ENCODE measurements at regions not wholly inside any gene's neighbourhood (a gene's known extent, or its start where the extent isn't known, plus 50 kb on each side); places are given as distances from the start of the nearest gene placed in this dataset.

GRCh38 chr1:80305466-80305865 lies 1298.9 kb upstream of the ADGRL4 start:
- H3K36me3 ChIP-seq (ENCODE audit: control insufficient read depth in 2 of 4, insufficient read depth in 4 of 4, low read length in 3 of 4) = no peaks in the 10 kb centered on the region
- H3K4ac ChIP-seq (replicated peaks; ENCODE audit: insufficient read length, low read depth, low read length) = no peak overlapping the region
- no peak overlapping the region for H2BK5ac ChIP-seq (ENCODE audit: low read depth, low read length)
- TF ChIP-seq EP300 (IDR thresholded peaks at IDR 0.05; ENCODE audit: borderline replicate concordance in 1 of 2, low read depth in 2 of 2, low read length in 2 of 2) (no peak), RFX5 (IDR thresholded peaks at IDR 0.05; ENCODE audit: borderline replicate concordance, low read depth, low read length) (no peak), MAFK (IDR thresholded peaks at IDR 0.05; ENCODE audit: low read depth, low read length) (no peak), SIRT6 (IDR thresholded peaks at IDR 0.05; ENCODE audit: low read length) (no peak), PHF8 (conservative IDR thresholded peaks at IDR 0.05; ENCODE audit: low read depth, low read length) (no peak), RXRA (IDR thresholded peaks at IDR 0.05; ENCODE audit: insufficient read depth, low read depth, low read length) (no peak), NANOG (IDR thresholded peaks at IDR 0.05; ENCODE audit: insufficient read depth, low read depth, low read length, poor library complexity, severe bottlenecking) (no peak)
- no peak overlapping the region for H2BK20ac ChIP-seq (ENCODE audit: low read length)
- no peak overlapping the region for H3K18ac ChIP-seq (ENCODE audit: extremely low read depth, low read length)
- no peak overlapping the region for H3K9ac ChIP-seq (replicated peaks in 1 of 4; ENCODE audit: extremely low read depth in 1 of 4, low read depth in 3 of 4, low read length in 3 of 4)
- H4K91ac ChIP-seq (replicated peaks; ENCODE audit: insufficient read length, low read length) = no peak overlapping the region
- FAIRE-seq = no peak
- no peaks in the 10 kb centered on the region for H3K79me1 ChIP-seq (ENCODE audit: low read depth, low read length)
- no peak overlapping the region for H3K56ac ChIP-seq (replicated peaks; ENCODE audit: insufficient read length, low read depth, low read length)
- H3K4me3 ChIP-seq (ENCODE audit: extremely low read depth in 1 of 4, insufficient read depth in 2 of 4, low read depth in 3 of 4, low read length in 4 of 4) = no peak overlapping the region
- H2BK12ac ChIP-seq (ENCODE audit: low read depth, low read length) = no peak overlapping the region
- H4K20me1 ChIP-seq (replicated peaks in 1 of 2; ENCODE audit: control insufficient read depth in 1 of 2, insufficient read depth in 2 of 2, low read length in 2 of 2) = no peaks in the 10 kb centered on the region
- H4K8ac ChIP-seq (ENCODE audit: extremely low read depth, insufficient read depth, low read length) = no peak overlapping the region
- H3K27ac ChIP-seq (ENCODE audit: low read depth, low read length) = no peak overlapping the region
- H3K14ac ChIP-seq (ENCODE audit: insufficient read length) = no peak overlapping the region
- no peaks in the 10 kb centered on the region for H3K9me3 ChIP-seq (ENCODE audit: insufficient read depth in 2 of 2, low read depth in 1 of 2, low read length in 1 of 2)
- H4K5ac ChIP-seq (ENCODE audit: insufficient read length, low read depth, low read length) = no peak overlapping the region
- H2AK5ac ChIP-seq (ENCODE audit: low read depth, low read length) = no peak overlapping the region
- DNase-seq (ENCODE audit: low read depth in 1 of 2, low spot score in 2 of 2) = no peak
- H3K79me2 ChIP-seq (ENCODE audit: control insufficient read depth in 1 of 2, insufficient read depth in 2 of 2, low read length in 2 of 2) = no peaks in the 10 kb centered on the region
- H3K23me2 ChIP-seq (ENCODE audit: low read depth, low read length) = no peaks in the 10 kb centered on the region
- H2BK120ac ChIP-seq (replicated peaks; ENCODE audit: low read depth, low read length) = no peak overlapping the region
- peak overlapping the region; percentile 86 for H2AFZ ChIP-seq (ENCODE audit: low read length)
- ChIA-PET CTCF (ENCODE audit: partially characterized antibody) (interaction anchor here (1.4 kb wide), 1 partner anchor 114 kb away, joined by 3 read pairs; no protein-coding TSS in a partner anchor), POLR2A (ENCODE audit: partially characterized antibody) (no interaction called here)
- 80% methylated on average over 2 of the region's 2 CpGs; no CpG with 5 or more reads in 1 of the 2 experiments for WGBS, 2 experiments (ENCODE audit: extremely low coverage in 1 of 2, insufficient coverage in 1 of 2, insufficient read length in 1 of 2, insufficient replicate concordance in 2 of 2, low coverage in 1 of 2, low lambda C conversion rate in 2 of 2, missing lambda C conversion rate in 1 of 2)
- no peaks in the 10 kb centered on the region for H3K4me1 ChIP-seq (replicated peaks in 1 of 4; ENCODE audit: control insufficient read depth in 3 of 4, insufficient read depth in 4 of 4, low read length in 3 of 4)
- H2BK15ac ChIP-seq (ENCODE audit: low read length) = no peak overlapping the region
- no peaks in the 10 kb centered on the region for H3K27me3 ChIP-seq (replicated peaks in 1 of 4; ENCODE audit: control insufficient read depth in 3 of 4, extremely low read depth in 1 of 4, insufficient read depth in 3 of 4, low read length in 3 of 4)
- no peak overlapping the region for H3K4me2 ChIP-seq (ENCODE audit: insufficient read depth in 1 of 2, low read depth in 2 of 2, low read length in 2 of 2)
- H3K23ac ChIP-seq (ENCODE audit: insufficient read length) = no peak overlapping the region

Data from H1 (cell line).